ENCODE measurements at regions not wholly inside any gene's neighbourhood (a gene's known extent, or its start where the extent isn't known, plus 50 kb on each side); places are given as distances from the start of the nearest gene placed in this dataset.

DNA sequence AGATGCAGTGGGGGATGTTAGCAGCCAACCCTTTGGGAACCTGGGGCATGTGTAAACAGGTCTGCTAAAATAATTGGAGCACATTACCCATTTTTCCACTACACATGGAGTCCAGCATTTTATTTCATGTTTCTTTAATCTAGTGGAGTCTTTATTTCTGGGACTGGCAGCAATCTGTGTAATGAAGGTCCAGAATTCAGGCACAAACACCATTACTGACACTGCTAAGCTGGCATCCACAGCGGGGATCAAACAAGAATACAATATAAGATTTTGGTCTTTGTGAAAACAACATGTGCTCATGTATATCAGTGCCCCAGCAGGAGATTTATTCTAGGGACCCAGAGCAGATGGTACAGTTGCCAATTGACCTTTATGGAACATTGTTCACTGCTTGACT, 1587.0 kb upstream of the PRR20A start:
- TF ChIP-seq RAD21 (conservative IDR thresholded peaks at IDR 0.05) (no peak), POLR2AphosphoS5 (IDR thresholded peaks at IDR 0.05) (no peak)
- TF ChIP-seq, protein P1, sequence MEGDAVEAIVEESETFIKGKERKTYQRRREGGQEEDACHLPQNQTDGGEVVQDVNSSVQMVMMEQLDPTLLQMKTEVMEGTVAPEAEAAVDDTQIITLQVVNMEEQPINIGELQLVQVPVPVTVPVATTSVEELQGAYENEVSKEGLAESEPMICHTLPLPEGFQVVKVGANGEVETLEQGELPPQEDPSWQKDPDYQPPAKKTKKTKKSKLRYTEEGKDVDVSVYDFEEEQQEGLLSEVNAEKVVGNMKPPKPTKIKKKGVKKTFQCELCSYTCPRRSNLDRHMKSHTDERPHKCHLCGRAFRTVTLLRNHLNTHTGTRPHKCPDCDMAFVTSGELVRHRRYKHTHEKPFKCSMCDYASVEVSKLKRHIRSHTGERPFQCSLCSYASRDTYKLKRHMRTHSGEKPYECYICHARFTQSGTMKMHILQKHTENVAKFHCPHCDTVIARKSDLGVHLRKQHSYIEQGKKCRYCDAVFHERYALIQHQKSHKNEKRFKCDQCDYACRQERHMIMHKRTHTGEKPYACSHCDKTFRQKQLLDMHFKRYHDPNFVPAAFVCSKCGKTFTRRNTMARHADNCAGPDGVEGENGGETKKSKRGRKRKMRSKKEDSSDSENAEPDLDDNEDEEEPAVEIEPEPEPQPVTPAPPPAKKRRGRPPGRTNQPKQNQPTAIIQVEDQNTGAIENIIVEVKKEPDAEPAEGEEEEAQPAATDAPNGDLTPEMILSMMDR (IDR thresholded peaks at IDR 0.05; ENCODE audit: poor library complexity, severe bottlenecking) = no peak
